BLaER1 treated with 17β-estradiol and CSF1 and Interleukin-3, amounts not matched to agents 10 nM and 100 nM (cell line): ENCODE measurements at regions not wholly inside any gene's neighbourhood (a gene's known extent, or its start where the extent isn't known, plus 50 kb on each side); places are given as distances from the start of the nearest gene placed in this dataset.
"Not testable (repeated sequence)": the region's sequence is repeated elsewhere in the genome, so short reads cannot be mapped to it uniquely, and the experiment has no call there.

Experiments used
- H3K27ac ChIP-seq, 11 experiments: shearing (Covaris generic); formaldehyde crosslinking; 2 replicates each; pipeline ENCODE4 v1.8.1; 2022
- H3K27me3 ChIP-seq, 11 experiments: shearing (Covaris generic); formaldehyde crosslinking; 2 replicates each; pipeline ENCODE4 v1.8.1; 2022
- H3K36me3 ChIP-seq, 11 experiments: shearing (Covaris generic); formaldehyde crosslinking; 2 replicates each; pipeline ENCODE4 v1.8.1; 2022
- H3K4me1 ChIP-seq, 10 experiments: shearing (Covaris generic); formaldehyde crosslinking; 2 replicates each; pipeline ENCODE4 v1.8.1; 2022
- H3K4me2 ChIP-seq, 11 experiments: shearing (Covaris generic); formaldehyde crosslinking; 2 replicates each; pipeline ENCODE4 v1.8.1; 2022
- H3K4me3 ChIP-seq, 10 experiments: shearing (Covaris generic); formaldehyde crosslinking; 2 replicates each; pipeline ENCODE4 v1.8.1; 2022
- H3K9ac ChIP-seq, 11 experiments: shearing (Covaris generic); formaldehyde crosslinking; 2 replicates each; pipeline ENCODE4 v1.8.1; 2022
- H3K9me3 ChIP-seq, 11 experiments: shearing (Covaris generic); formaldehyde crosslinking; replicated peaks in 1 of 11; 2 replicates each; pipeline ENCODE4 v1.8.1; 2022
- H4K20me1 ChIP-seq, 11 experiments: shearing (Covaris generic); formaldehyde crosslinking; 2 replicates each; pipeline ENCODE4 v1.8.1; 2022
- Cebpa-rat ChIP-seq, 11 experiments: shearing (Covaris generic); IDR thresholded peaks; 2 replicates each; pipeline ENCODE4 v1.8.1; 2022

DNA sequence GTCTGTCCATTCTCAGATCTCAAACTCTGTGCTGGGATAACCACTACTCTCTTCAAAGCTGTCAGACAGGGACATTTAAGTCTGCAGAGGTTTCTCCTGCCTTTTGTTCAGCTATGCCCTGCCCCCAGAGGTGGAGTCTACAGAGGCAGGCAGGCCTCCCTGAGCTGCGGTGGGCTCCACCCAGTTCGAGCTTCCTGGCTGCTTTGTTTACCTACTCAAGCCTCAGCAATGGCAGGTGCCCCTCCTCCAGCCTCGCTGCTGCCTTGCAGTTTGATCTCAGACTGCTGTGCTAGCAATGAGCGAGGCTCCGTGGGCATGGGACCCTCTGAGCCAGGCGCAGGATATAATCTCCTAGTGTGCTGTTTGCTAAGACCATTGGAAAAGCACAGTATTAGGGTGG lies 53.1 kb upstream of the HUNK start:
- not testable (repeated sequence) for H3K9me3 ChIP-seq, H4K20me1 ChIP-seq, H3K9ac ChIP-seq, H3K27ac ChIP-seq, H3K36me3 ChIP-seq, H3K27me3 ChIP-seq, H3K4me2 ChIP-seq, H3K4me3 ChIP-seq, H3K4me1 ChIP-seq

DNA sequence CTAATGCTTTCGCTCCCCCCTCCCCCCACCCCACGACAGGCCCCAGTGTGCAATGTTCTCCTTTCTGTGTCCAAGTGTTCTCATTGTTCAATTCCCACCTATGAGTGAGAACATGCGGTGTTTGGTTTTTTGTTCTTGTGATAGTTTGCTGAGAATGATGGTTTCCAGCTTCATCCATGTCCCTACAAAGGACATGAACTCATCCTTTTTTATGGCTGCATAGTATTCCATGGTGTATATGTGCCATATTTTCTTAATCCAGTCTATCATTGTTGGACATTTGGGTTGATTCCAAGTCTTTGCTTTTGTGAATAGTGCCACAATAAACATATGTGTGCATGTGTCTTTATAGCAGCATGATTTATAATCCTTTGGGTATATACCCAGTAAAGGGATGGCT lies 58.5 kb upstream of the HUNK start:
- H3K4me3 ChIP-seq, H3K27me3 ChIP-seq, H3K9me3 ChIP-seq, H3K4me2 ChIP-seq, H4K20me1 ChIP-seq, H3K27ac ChIP-seq, H3K4me1 ChIP-seq, H3K36me3 ChIP-seq, H3K9ac ChIP-seq: not testable (repeated sequence)

DNA sequence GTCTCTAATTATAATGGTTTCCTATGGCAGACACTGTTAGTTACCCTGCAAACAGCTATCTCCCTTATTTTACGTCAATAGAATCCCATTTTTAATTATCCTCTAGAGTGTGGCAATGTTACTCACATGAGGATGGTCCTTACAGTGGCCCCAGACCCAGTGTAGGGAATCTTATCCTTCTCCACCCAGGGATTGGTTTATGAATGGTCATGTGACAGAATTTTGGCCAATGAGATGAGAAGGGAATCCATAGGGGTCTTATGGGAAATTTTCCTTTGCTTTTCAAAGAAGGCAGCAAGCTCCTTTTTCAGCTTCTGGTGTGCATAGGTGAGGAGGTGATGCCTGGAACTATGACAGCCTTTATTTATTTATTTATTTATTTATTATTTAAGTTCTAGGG lies 59.0 kb upstream of the HUNK start:
- H3K4me3 ChIP-seq, result no peak overlapping the region
- no peak overlapping the region for H3K4me2 ChIP-seq
- H3K9ac ChIP-seq, result no peak overlapping the region
- H3K36me3 ChIP-seq, result no peaks in the 10 kb centered on the region
- H3K27ac ChIP-seq, result no peak overlapping the region
- TF ChIP-seq Cebpa-rat (IDR thresholded peaks at IDR 0.05), result no peak
- no peaks in the 10 kb centered on the region for H3K27me3 ChIP-seq
- no peaks in the 10 kb centered on the region for H4K20me1 ChIP-seq
- H3K9me3 ChIP-seq, result peaks cover 0 to 8% (median 0%) of the 10 kb centered on the region in 11 experiments; a peak in 5 of 22 replicates
- peaks cover 0 to 10% (median 0%) of the 10 kb centered on the region in 10 experiments; a peak in 1 of 20 replicates for H3K4me1 ChIP-seq

DNA sequence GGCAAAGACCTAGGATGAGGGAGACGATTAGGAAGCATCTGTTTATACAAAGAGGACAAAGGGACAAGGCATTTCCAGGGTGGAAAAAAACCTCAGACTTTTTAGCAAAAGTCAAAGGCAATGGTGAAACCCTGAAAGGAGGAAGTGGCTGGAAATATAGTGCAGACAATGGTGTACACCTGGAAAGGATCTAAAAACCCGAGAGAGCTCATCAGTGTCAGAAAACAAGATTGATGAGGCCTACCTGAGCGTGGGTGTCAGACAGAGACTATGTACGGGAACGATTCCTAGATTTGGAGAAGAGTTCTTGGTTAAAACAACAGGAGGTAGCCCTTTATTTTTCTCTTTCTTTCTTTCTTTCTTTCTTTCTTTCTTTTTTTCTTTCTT lies 68.8 kb upstream of the HUNK start:
- no peak for TF ChIP-seq Cebpa-rat (IDR thresholded peaks at IDR 0.05)
- Histone ChIP-seq H3K4me2 (no peak overlapping the region), H3K4me1 (peaks cover 0 to 23% (median 11%) of the 10 kb centered on the region in 10 experiments; a peak in 12 of 20 replicates), H4K20me1 (no peaks in the 10 kb centered on the region), H3K4me3 (no peak overlapping the region), H3K36me3 (no peaks in the 10 kb centered on the region), H3K9me3 (peaks cover 0 to 13% (median 5%) of the 10 kb centered on the region in 11 experiments; a peak in 8 of 22 replicates), H3K27ac (no peak overlapping the region), H3K9ac (no peak overlapping the region), H3K27me3 (no peaks in the 10 kb centered on the region)

DNA sequence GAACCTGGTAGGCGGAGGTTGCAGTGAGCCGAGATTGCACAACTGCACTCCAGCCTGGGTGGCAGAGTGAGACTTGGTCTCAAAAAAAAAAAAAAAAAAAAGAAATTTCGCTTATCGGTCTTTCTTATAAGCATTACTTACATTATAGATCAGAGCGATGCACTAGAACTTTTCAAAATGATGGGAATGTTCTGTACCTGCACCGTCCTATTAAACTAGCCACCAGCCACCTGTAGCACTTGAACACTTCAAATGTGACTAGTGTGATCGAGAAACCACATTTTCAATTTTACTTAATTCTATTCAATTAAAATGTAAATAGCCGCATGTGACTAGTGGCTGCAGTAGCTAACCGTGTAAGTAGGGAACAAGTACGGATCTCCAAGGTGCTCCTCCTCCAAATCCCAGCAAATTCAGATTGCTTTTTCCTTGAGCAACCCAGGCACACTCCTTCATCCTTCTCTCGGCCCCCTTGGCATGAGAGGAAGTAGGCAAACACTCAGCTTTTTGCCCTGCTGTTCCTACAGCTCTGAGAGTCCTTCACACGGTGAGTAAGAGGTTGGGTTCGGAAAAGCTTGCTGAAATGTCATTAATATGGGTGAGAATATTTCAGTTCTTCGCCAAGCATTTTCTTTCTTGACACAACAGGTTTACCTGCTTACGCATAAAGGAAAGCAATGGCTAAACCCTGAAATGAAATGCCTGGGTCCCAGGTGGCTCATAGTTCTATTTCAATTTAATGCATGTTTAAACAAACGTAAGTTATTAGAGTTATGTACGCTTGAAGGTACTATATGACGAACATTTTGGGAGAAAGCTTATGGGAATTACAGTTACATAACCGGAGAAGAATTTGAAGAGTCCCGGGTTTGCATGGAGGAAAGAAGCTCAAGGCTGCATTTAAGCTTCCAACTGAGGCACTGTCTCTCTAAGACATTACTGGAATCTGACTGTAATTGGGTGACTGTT lies 69.5 kb upstream of the HUNK start:
- TF ChIP-seq Cebpa-rat (IDR thresholded peaks at IDR 0.05), result no peak
- H3K27me3 ChIP-seq, result no peaks in the 10 kb centered on the region
- H3K4me2 ChIP-seq, result no peak overlapping the region
- H3K27ac ChIP-seq, result no peak overlapping the region
- no peaks in the 10 kb centered on the region for H3K36me3 ChIP-seq
- H3K9me3 ChIP-seq, result peaks cover 0 to 13% (median 5%) of the 10 kb centered on the region in 11 experiments; a peak in 8 of 22 replicates
- H3K9ac ChIP-seq, result no peak overlapping the region
- H3K4me3 ChIP-seq, result no peak overlapping the region
- H4K20me1 ChIP-seq, result no peaks in the 10 kb centered on the region
- peaks cover 0 to 23% (median 11%) of the 10 kb centered on the region in 10 experiments; a peak in 12 of 20 replicates for H3K4me1 ChIP-seq

DNA sequence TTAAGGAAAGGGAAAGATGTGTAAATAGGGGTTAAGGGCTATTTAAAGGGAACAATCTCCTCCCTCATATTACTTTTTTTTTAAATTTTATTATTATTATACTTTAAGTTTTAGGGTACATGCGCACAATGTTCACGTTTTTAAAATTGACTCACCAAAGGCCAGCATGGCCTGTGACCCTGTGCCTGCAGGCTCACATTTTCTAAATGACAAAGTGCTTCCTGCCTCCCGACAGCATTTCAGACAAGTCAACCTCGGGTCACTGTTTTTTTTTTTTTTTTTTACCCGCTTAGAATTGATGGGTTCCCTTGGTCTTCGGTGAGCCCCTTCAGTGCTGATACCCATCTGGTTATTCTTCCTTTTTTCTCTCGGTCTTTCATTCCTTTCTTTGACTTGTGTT lies 70.4 kb upstream of the SCAF4 start:
- Histone ChIP-seq H3K9me3 (peaks cover 0 to 13% (median 5%) of the 10 kb centered on the region in 11 experiments; a peak in 8 of 22 replicates), H3K4me3 (no peak overlapping the region), H3K9ac (no peak overlapping the region), H3K27ac (no peak overlapping the region), H3K4me1 (peaks cover 0 to 23% (median 10%) of the 10 kb centered on the region in 10 experiments; a peak in 12 of 20 replicates), H4K20me1 (no peaks in the 10 kb centered on the region), H3K36me3 (no peaks in the 10 kb centered on the region), H3K27me3 (no peaks in the 10 kb centered on the region), H3K4me2 (no peak overlapping the region)
- TF ChIP-seq Cebpa-rat (IDR thresholded peaks at IDR 0.05), result no peak

DNA sequence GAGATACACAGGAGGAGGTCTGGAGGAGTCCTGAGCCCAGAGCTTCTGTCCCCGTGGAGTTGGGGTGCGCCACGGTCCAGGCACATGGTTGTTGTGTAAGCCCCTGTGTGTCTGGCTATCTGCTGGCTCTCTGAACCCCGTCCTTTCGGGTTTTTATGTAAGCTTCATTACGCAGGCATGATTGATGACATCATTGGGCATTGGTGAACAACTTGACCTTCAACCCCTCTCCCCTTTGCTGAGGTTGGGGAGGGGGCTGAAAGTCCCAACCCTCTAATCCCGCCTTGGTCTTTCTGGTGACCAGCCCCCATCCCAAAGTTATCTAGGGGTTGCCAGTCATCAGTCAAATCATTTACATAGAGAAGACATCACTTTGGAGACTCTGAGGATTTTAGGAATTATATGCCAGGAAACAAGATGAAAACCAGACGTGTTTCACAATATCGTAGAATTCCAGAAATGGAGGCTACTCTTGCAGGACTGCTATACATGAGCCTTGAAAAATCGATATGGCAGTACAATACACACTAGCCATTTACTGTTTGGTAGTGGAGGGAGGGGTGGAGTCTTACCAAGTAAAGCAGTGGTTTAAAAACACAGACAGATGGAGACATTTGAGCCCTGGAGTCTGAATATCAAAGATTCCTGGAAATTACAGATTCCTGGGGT lies 69.8 kb upstream of the SCAF4 start:
- Histone ChIP-seq H3K9ac (no peak overlapping the region), H3K9me3 (peaks cover 0 to 13% (median 5%) of the 10 kb centered on the region in 11 experiments; a peak in 8 of 22 replicates), H4K20me1 (no peaks in the 10 kb centered on the region), H3K4me1 (peaks cover 0 to 23% (median 8%) of the 10 kb centered on the region in 10 experiments; a peak in 12 of 20 replicates), H3K4me3 (no peak overlapping the region), H3K27ac (no peak overlapping the region), H3K4me2 (no peak overlapping the region), H3K36me3 (no peaks in the 10 kb centered on the region), H3K27me3 (no peaks in the 10 kb centered on the region)
- no peak for TF ChIP-seq Cebpa-rat (IDR thresholded peaks at IDR 0.05)

DNA sequence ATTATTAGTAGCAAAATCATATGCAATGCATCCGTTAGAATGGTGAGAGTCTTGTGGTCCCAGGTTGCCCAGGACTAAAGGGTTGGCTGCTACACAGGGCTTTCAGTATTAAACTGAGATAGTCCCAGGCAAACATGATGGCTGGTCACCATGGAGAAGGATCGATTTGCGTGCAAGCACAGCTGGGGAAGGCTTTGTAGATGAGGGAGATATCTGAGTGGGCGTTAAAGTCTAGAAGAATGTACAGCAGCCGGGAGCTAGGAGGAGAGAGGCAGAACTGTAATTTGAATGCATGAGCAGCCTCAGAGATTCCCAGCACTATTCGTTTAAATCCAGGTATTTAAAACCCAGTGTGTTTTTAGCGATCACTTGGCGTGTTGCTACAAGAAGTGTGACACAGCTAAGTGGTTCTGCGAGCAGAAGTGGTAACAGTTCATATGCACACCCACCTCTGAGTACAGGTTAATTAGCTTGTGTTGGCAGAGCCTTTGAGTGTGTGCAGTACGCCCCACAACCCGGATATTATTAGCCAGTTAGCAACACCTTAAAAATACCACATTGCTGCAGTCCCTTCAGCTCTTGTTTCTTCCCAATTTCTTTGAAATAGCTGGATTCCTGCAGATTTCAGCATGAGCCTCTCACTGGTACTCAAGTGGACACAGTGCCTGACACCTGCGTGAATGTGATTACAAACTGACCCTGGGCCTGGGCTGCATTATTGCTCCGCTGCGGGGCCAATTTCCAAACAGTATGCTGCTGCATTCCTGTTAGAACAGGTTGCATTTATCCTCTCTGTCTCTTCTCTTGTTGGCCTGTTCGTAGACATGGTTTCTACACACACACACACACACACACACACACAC lies 67.2 kb upstream of the SCAF4 start:
- H3K36me3 ChIP-seq, result no peaks in the 10 kb centered on the region
- no peak; a peak in 1 of 22 replicates for TF ChIP-seq Cebpa-rat (IDR thresholded peaks at IDR 0.05)
- no peaks in the 10 kb centered on the region for H4K20me1 ChIP-seq
- peaks cover 0 to 17% (median 8%) of the 10 kb centered on the region in 10 experiments; a peak in 12 of 20 replicates for H3K4me1 ChIP-seq
- no peak overlapping the region for H3K4me3 ChIP-seq
- H3K4me2 ChIP-seq, result peak overlapping the region in 6 of 11 experiments; percentile 20 to 52 (median 43); a peak in 5 of 22 replicates
- no peaks in the 10 kb centered on the region for H3K27me3 ChIP-seq
- H3K9me3 ChIP-seq, result no peaks in the 10 kb centered on the region
- H3K27ac ChIP-seq, result no peak overlapping the region
- no peak overlapping the region for H3K9ac ChIP-seq

DNA sequence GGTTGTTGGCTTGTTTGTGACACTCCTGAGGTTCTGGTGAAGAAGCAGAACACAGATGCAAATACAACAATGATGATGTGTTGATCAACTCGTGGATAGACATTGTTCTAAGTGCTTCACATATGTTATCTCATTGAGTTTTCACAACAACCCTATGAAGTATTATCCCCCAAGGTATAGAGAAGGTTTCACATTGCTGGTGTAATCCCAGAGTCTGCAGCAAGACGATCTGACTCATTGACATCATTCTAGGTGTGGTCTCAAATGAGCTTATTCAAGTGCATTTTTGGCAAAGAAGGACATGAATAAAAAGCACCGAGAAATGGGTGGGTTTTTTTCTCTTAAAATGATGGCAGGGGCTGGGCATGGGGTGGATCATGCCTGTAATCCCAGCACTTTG lies 64.1 kb upstream of the SCAF4 start:
- H3K36me3 ChIP-seq, result no peaks in the 10 kb centered on the region
- no peak overlapping the region for H3K9ac ChIP-seq
- no peak overlapping the region for H3K4me2 ChIP-seq
- H3K9me3 ChIP-seq, result peaks cover 0 to 2% (median 0%) of the 10 kb centered on the region in 11 experiments; a peak in 2 of 22 replicates
- no peaks in the 10 kb centered on the region for H4K20me1 ChIP-seq
- peaks cover 0 to 17% (median 8%) of the 10 kb centered on the region in 10 experiments; a peak in 12 of 20 replicates for H3K4me1 ChIP-seq
- no peaks in the 10 kb centered on the region for H3K27me3 ChIP-seq
- H3K4me3 ChIP-seq, result no peak overlapping the region
- H3K27ac ChIP-seq, result no peak overlapping the region
- no peak for TF ChIP-seq Cebpa-rat (IDR thresholded peaks at IDR 0.05)

DNA sequence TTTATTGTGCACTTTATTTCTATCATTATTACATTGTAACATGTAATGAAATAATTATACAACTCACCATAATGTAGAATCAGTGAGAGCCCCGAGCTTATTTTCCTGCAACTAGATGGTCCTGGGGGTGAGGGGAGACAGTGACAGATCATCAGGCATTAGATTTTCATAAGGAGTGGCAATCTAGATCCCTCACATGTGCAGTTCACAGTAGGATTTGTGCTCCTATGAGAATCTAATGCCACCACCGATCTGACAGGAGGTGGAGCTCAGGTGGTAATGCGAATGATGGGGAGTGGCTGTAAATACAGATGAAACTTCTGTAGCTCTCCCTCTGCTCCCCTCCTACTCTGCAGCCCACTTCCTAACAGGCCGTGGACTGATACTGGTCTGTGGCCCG lies 58.5 kb upstream of the SCAF4 start:
- not testable (repeated sequence) for H3K27ac ChIP-seq, H3K27me3 ChIP-seq, H3K9ac ChIP-seq, H4K20me1 ChIP-seq, H3K4me2 ChIP-seq, H3K4me3 ChIP-seq, H3K36me3 ChIP-seq
- H3K9me3 ChIP-seq, result peaks cover 10 to 18% (median 14%) of the 10 kb centered on the region in 11 experiments; a peak in 21 of 22 replicates
- H3K4me1 ChIP-seq, result peaks cover 0 to 16% (median 8%) of the 10 kb centered on the region in 10 experiments; a peak in 15 of 20 replicates
